ENCODE measurements at regions not wholly inside any gene's neighbourhood (a gene's known extent, or its start where the extent isn't known, plus 50 kb on each side); places are given as distances from the start of the nearest gene placed in this dataset.
"Not testable (repeated sequence)": the region's sequence is repeated elsewhere in the genome, so short reads cannot be mapped to it uniquely, and the experiment has no call there.

GRCh38 chr5:19247302-19247701 lies 740.7 kb downstream of the CDH18 start:
- Histone ChIP-seq H3K4me1 (ENCODE audit: control insufficient read depth in 3 of 3, insufficient read depth in 3 of 3, low read length in 3 of 3) (no peaks in the 10 kb centered on the region), H3K27ac (ENCODE audit: low read depth, low read length) (no peak overlapping the region), H3K9ac (ENCODE audit: low read depth in 1 of 3, low read length in 3 of 3) (no peak overlapping the region), H3K36me3 (ENCODE audit: control insufficient read depth in 3 of 3, insufficient read depth in 3 of 3, low read length in 3 of 3) (no peaks in the 10 kb centered on the region), H3K9me3 (ENCODE audit: control insufficient read depth in 3 of 3, low read length in 3 of 3) (peaks cover 0 to 3% (median 0%) of the 10 kb centered on the region in 3 donors), H3K27me3 (ENCODE audit: control insufficient read depth in 3 of 3, insufficient read depth in 3 of 3, low read length in 3 of 3) (no peaks in the 10 kb centered on the region), H3K4me3 (ENCODE audit: low read length in 3 of 3) (no peak overlapping the region)

- H3K4me1 ChIP-seq (ENCODE audit: control insufficient read depth in 3 of 3, insufficient read depth in 3 of 3, low read length in 3 of 3) = no peaks in the 10 kb centered on the region
- no peaks in the 10 kb centered on the region for H3K27me3 ChIP-seq (ENCODE audit: control insufficient read depth in 3 of 3, insufficient read depth in 3 of 3, low read length in 3 of 3)
- H3K4me3 ChIP-seq (ENCODE audit: low read length in 3 of 3) = no peak overlapping the region
- no peak overlapping the region for H3K9ac ChIP-seq (ENCODE audit: low read depth in 1 of 3, low read length in 3 of 3)
- no peak overlapping the region for H3K27ac ChIP-seq (ENCODE audit: low read depth, low read length)
- no peaks in the 10 kb centered on the region for H3K36me3 ChIP-seq (ENCODE audit: control insufficient read depth in 3 of 3, insufficient read depth in 3 of 3, low read length in 3 of 3)
- no peaks in the 10 kb centered on the region for H3K9me3 ChIP-seq (ENCODE audit: control insufficient read depth in 3 of 3, low read length in 3 of 3)
These were observed 732.0 kb downstream of the CDH18 start for GRCh38 chr5:19256036-19256435.

GRCh38 chr5:19258686-19259085 lies 729.3 kb downstream of the CDH18 start:
- H3K9me3 ChIP-seq (ENCODE audit: control insufficient read depth in 3 of 3, low read length in 3 of 3) = no peaks in the 10 kb centered on the region

GRCh38 chr5:19261879-19262278 lies 726.1 kb downstream of the CDH18 start:
- no peaks in the 10 kb centered on the region for H3K4me1 ChIP-seq (ENCODE audit: control insufficient read depth in 3 of 3, insufficient read depth in 3 of 3, low read length in 3 of 3)
- H3K27me3 ChIP-seq (ENCODE audit: control insufficient read depth in 3 of 3, insufficient read depth in 3 of 3, low read length in 3 of 3) = no peaks in the 10 kb centered on the region
- no peaks in the 10 kb centered on the region for H3K9me3 ChIP-seq (ENCODE audit: control insufficient read depth in 3 of 3, low read length in 3 of 3)
- no peak overlapping the region for H3K4me3 ChIP-seq (ENCODE audit: low read length in 3 of 3)
- H3K36me3 ChIP-seq (ENCODE audit: control insufficient read depth in 3 of 3, insufficient read depth in 3 of 3, low read length in 3 of 3) = no peaks in the 10 kb centered on the region
- no peak overlapping the region for H3K9ac ChIP-seq (ENCODE audit: low read depth in 1 of 3, low read length in 3 of 3)
- no peak overlapping the region for H3K27ac ChIP-seq (ENCODE audit: low read depth, low read length)

More at GRCh38 chr5:19258686-19259085, 729.3 kb downstream of the CDH18 start:
- H3K4me1 ChIP-seq (ENCODE audit: control insufficient read depth in 3 of 3, insufficient read depth in 3 of 3, low read length in 3 of 3) = no peaks in the 10 kb centered on the region
- H3K36me3 ChIP-seq (ENCODE audit: control insufficient read depth in 3 of 3, insufficient read depth in 3 of 3, low read length in 3 of 3) = no peaks in the 10 kb centered on the region
- H3K9ac ChIP-seq (ENCODE audit: low read depth in 1 of 3, low read length in 3 of 3) = no peak overlapping the region
- H3K27ac ChIP-seq (ENCODE audit: low read depth, low read length) = no peak overlapping the region
- no peak overlapping the region for H3K4me3 ChIP-seq (ENCODE audit: low read length in 3 of 3)
- H3K27me3 ChIP-seq (ENCODE audit: control insufficient read depth in 3 of 3, insufficient read depth in 3 of 3, low read length in 3 of 3) = no peaks in the 10 kb centered on the region

GRCh38 chr5:19264821-19265220 lies 723.2 kb downstream of the CDH18 start:
- H3K4me1 ChIP-seq (ENCODE audit: control insufficient read depth in 3 of 3, insufficient read depth in 3 of 3, low read length in 3 of 3) = no peaks in the 10 kb centered on the region
- H3K9me3 ChIP-seq (ENCODE audit: control insufficient read depth in 3 of 3, low read length in 3 of 3) = no peaks in the 10 kb centered on the region
- no peak overlapping the region for H3K9ac ChIP-seq (ENCODE audit: low read depth in 1 of 3, low read length in 3 of 3)
- H3K27me3 ChIP-seq (ENCODE audit: control insufficient read depth in 3 of 3, insufficient read depth in 3 of 3, low read length in 3 of 3) = no peaks in the 10 kb centered on the region
- no peak overlapping the region for H3K27ac ChIP-seq (ENCODE audit: low read depth, low read length)
- no peaks in the 10 kb centered on the region for H3K36me3 ChIP-seq (ENCODE audit: control insufficient read depth in 3 of 3, insufficient read depth in 3 of 3, low read length in 3 of 3)
- no peak overlapping the region for H3K4me3 ChIP-seq (ENCODE audit: low read length in 3 of 3)

GRCh38 chr5:19266791-19267190 lies 721.2 kb downstream of the CDH18 start:
- Histone ChIP-seq H3K27ac (ENCODE audit: low read depth, low read length) (no peak overlapping the region), H3K9me3 (ENCODE audit: control insufficient read depth in 3 of 3, low read length in 3 of 3) (no peaks in the 10 kb centered on the region), H3K27me3 (ENCODE audit: control insufficient read depth in 3 of 3, insufficient read depth in 3 of 3, low read length in 3 of 3) (no peaks in the 10 kb centered on the region), H3K9ac (ENCODE audit: low read depth in 1 of 3, low read length in 3 of 3) (no peak overlapping the region), H3K4me3 (ENCODE audit: low read length in 3 of 3) (no peak overlapping the region), H3K4me1 (ENCODE audit: control insufficient read depth in 3 of 3, insufficient read depth in 3 of 3, low read length in 3 of 3) (no peaks in the 10 kb centered on the region), H3K36me3 (ENCODE audit: control insufficient read depth in 3 of 3, insufficient read depth in 3 of 3, low read length in 3 of 3) (no peaks in the 10 kb centered on the region)

GRCh38 chr5:19270153-19270552 lies 717.8 kb downstream of the CDH18 start:
- Histone ChIP-seq H3K27ac (ENCODE audit: low read depth, low read length) (no peak overlapping the region), H3K9me3 (ENCODE audit: control insufficient read depth in 3 of 3, low read length in 3 of 3) (no peaks in the 10 kb centered on the region), H3K27me3 (ENCODE audit: control insufficient read depth in 3 of 3, insufficient read depth in 3 of 3, low read length in 3 of 3) (no peaks in the 10 kb centered on the region), H3K36me3 (ENCODE audit: control insufficient read depth in 3 of 3, insufficient read depth in 3 of 3, low read length in 3 of 3) (no peaks in the 10 kb centered on the region), H3K4me1 (ENCODE audit: control insufficient read depth in 3 of 3, insufficient read depth in 3 of 3, low read length in 3 of 3) (no peaks in the 10 kb centered on the region), H3K9ac (ENCODE audit: low read depth in 1 of 3, low read length in 3 of 3) (no peak overlapping the region), H3K4me3 (ENCODE audit: low read length in 3 of 3) (no peak overlapping the region)

- Histone ChIP-seq H3K27ac (ENCODE audit: low read depth, low read length) (no peak overlapping the region), H3K27me3 (ENCODE audit: control insufficient read depth in 3 of 3, insufficient read depth in 3 of 3, low read length in 3 of 3) (no peaks in the 10 kb centered on the region), H3K36me3 (ENCODE audit: control insufficient read depth in 3 of 3, insufficient read depth in 3 of 3, low read length in 3 of 3) (no peaks in the 10 kb centered on the region), H3K9me3 (ENCODE audit: control insufficient read depth in 3 of 3, low read length in 3 of 3) (no peaks in the 10 kb centered on the region), H3K4me1 (ENCODE audit: control insufficient read depth in 3 of 3, insufficient read depth in 3 of 3, low read length in 3 of 3) (no peaks in the 10 kb centered on the region), H3K4me3 (ENCODE audit: low read length in 3 of 3) (no peak overlapping the region), H3K9ac (ENCODE audit: low read depth in 1 of 3, low read length in 3 of 3) (no peak overlapping the region)
These were observed 713.4 kb downstream of the CDH18 start for GRCh38 chr5:19274578-19274977.

- Histone ChIP-seq H3K27me3 (ENCODE audit: control insufficient read depth in 3 of 3, insufficient read depth in 3 of 3, low read length in 3 of 3) (no peaks in the 10 kb centered on the region), H3K27ac (ENCODE audit: low read depth, low read length) (no peak overlapping the region), H3K9me3 (ENCODE audit: control insufficient read depth in 3 of 3, low read length in 3 of 3) (peaks cover 0 to 6% (median 0%) of the 10 kb centered on the region in 3 donors), H3K4me3 (ENCODE audit: low read length in 3 of 3) (no peak overlapping the region), H3K4me1 (ENCODE audit: control insufficient read depth in 3 of 3, insufficient read depth in 3 of 3, low read length in 3 of 3) (no peaks in the 10 kb centered on the region), H3K36me3 (ENCODE audit: control insufficient read depth in 3 of 3, insufficient read depth in 3 of 3, low read length in 3 of 3) (no peaks in the 10 kb centered on the region), H3K9ac (ENCODE audit: low read depth in 1 of 3, low read length in 3 of 3) (no peak overlapping the region)
These were observed 702.7 kb downstream of the CDH18 start for GRCh38 chr5:19285286-19285685.

- H3K36me3 ChIP-seq (ENCODE audit: control insufficient read depth in 3 of 3, insufficient read depth in 3 of 3, low read length in 3 of 3); H3K4me1 ChIP-seq (ENCODE audit: control insufficient read depth in 3 of 3, insufficient read depth in 3 of 3, low read length in 3 of 3); H3K27ac ChIP-seq (ENCODE audit: low read depth, low read length); H3K4me3 ChIP-seq (ENCODE audit: low read length in 3 of 3); H3K27me3 ChIP-seq (ENCODE audit: control insufficient read depth in 3 of 3, insufficient read depth in 3 of 3, low read length in 3 of 3); H3K9me3 ChIP-seq (ENCODE audit: control insufficient read depth in 3 of 3, low read length in 3 of 3); H3K9ac ChIP-seq (ENCODE audit: low read depth in 1 of 3, low read length in 3 of 3): not testable (repeated sequence)
These were observed 700.3 kb downstream of the CDH18 start for GRCh38 chr5:19287548-19288277.
